Breast epithelium (tissue), 3 donors: ENCODE measurements at regions not wholly inside any gene's neighbourhood (a gene's known extent, or its start where the extent isn't known, plus 50 kb on each side); places are given as distances from the start of the nearest gene placed in this dataset.

Experiments used
- CTCF ChIP-seq, 3 donors: fragments of 450-650 bp; IDR thresholded peaks; one replicate each; pipeline ENCODE4 v1.5.1; 2016 to 2017; ENCODE audit warnings: antibody characterized with exemption in 3 of 3, mild to moderate bottlenecking in 3 of 3, moderate library complexity in 3 of 3
- POLR2A ChIP-seq: fragments of 450-650 bp; IDR thresholded peaks from one replicate; pipeline ENCODE4 v1.6.1; 2016; ENCODE audit warnings: antibody characterized with exemption, mild to moderate bottlenecking, moderate library complexity

GRCh38 chr3:74808506-74809275 is 194.2 kb upstream of the CNTN3 start:
- TF ChIP-seq POLR2A (no peak), CTCF (IDR thresholded peaks at IDR 0.05) (no peak)
